Stimulated activated CD4-positive, alpha-beta T cell treated with anti-CD3 and anti-CD28 coated beads, Interleukin-2, amount 100 ng/mL, for 48 hours (primary cell): ENCODE measurements at regions not wholly inside any gene's neighbourhood (a gene's known extent, or its start where the extent isn't known, plus 50 kb on each side); places are given as distances from the start of the nearest gene placed in this dataset.
"Not testable (repeated sequence)": the region's sequence is repeated elsewhere in the genome, so short reads cannot be mapped to it uniquely, and the experiment has no call there.

Source experiments
- DNase-seq, 2 donors: peaks; one replicate each; pipeline ENCODE4 v3.0.0-alpha.2; 2020

DNA sequence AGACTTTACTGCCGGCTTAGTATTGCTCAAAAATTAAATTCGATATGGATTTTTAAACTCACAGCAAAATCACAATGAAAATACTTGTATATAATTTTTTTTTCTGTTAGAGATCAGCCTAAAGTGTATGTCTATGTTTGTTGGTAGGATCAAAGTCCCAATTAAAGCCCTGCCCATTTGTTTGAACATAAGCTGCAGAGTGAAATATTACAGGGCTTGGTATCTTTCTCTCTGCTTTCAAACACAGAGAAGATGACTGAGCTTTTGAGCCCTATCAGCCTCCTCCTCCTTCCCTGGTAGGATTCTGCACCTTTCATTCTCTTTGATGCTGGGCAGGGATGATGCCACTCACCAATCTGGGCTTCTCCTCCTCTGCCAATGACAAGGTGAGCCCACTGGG is 345.4 kb downstream of the PPP1R2C start:
- DNase-seq = no peak

DNA sequence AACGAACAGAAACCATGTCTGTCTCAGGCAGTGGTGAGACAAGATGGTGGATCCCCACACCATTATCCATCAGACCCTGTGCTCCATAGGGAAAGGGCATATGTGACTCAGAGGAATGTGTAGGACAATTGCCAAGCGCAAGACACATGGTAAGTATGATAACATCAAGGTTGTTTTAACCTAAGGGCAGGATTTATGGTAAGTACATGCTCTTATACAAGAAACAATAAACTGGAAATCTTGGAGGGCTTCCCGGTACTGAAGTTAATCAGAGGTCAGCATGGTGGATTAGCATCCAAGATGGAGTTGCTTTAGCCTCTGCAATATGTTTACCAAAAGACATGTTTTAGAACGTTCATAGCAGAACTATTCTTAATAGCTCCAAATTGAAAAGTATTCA is 355.0 kb downstream of the PPP1R2C start:
- DNase-seq = no peak

DNA sequence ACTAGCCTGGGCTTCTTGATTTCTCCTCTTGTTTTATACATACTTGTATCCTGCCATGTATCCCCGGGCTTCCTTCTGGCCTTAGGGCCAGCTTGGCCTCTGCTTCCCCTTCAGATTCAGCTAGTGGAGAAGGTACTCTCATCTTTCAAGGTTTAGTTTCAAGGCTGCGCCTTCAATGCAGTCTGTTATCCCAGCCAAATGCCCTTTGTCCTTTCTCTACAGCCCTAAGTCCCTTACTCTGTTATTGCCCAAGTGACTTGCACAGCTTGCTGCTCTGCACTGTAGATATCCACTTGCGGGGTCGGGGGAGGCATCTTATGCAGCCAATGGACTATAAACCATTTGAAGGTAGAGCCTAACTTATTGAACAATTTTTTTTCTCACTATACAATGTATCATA is 357.5 kb downstream of the PPP1R2C start:
- no peak for DNase-seq

DNA sequence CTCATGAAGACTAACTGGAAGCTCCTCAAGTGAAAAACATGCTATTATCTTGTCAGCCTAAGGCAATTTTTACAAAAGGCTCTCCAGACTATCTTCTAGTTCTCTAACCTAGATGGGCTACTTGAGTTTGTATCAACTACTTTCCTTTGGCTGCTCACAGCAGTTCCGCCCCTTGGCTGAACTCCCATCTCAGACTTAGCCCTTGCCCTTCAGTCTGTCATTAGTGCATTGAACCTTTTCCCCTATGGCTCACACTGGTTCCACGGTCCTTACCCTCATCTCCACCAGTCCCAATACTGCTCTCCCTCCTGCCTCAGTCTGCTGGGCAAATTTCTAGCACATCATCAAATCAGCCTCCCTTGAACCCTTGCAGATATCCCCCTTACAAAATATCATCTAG is 362.3 kb downstream of the PPP1R2C start:
- no peak for DNase-seq

DNA sequence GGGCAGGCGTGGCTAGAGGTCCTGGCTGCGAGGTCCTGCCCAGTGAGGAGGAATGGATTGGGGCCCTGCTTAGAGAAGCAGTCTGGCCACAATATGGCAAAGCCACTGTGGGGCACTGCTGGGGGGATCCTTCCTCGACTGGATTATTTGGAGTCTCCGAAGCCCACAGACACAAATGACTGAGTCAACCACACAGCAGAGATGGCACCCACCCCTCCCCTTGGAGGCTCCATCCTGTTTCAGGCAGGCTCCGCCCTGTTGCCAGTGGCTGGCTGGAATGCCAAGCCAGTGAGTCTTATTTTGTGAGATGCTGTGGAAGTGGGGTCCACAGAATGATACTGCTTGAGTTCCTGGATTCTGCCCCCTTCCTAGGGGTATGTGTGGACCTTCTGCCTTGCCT is 363.9 kb downstream of the PPP1R2C start:
- DNase-seq = no peak

DNA sequence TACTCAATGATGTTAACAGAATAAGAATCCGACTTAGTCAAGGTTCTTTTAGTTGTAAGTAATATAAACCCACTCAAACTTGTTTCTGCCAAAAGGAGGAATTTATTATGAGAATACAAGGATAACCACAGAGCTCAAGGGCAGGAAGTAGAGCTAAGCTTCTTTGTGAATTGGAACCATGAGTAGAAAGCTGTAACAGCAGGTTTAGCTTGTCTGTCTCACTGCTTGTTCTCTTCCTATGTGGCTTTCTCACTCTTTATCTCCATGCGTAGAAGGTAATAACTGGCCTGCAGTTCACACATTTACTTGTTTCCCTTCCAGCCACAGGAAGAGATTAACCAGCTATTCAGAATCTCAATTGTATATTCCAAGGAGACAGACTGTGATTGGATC is 378.3 kb downstream of the PPP1R2C start:
- no peak for DNase-seq

DNA sequence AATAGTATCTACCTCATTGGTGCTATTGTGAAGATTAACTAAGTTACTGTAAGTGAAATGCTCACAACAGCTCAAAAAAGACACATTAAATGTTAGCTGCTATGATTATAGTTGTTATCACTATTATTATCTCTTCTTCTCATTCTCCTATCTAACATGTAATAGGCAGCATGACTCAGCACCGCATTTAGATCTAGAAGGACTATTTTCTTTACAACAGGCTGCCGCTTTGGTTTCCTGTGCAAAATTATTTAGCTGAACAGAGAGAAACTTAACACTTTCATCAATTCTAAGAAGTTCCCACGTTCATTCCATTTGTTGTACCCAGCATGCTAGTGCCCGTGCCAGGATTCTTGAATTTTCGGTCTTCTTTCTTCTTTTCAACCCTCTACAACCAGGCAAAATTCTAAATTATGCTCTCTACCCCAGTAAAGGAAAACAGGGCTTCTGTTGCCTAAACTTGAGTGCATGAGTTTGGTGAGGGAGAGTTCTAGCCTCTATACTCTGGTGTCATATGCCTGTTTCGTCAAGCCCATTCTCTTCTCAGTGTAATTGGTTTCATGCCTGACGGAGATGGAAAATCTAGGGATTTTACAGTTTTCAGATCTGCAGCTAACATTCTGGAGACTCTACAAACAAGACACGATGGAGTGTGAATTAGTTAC is 378.9 kb downstream of the PPP1R2C start:
- no peak for DNase-seq

DNA sequence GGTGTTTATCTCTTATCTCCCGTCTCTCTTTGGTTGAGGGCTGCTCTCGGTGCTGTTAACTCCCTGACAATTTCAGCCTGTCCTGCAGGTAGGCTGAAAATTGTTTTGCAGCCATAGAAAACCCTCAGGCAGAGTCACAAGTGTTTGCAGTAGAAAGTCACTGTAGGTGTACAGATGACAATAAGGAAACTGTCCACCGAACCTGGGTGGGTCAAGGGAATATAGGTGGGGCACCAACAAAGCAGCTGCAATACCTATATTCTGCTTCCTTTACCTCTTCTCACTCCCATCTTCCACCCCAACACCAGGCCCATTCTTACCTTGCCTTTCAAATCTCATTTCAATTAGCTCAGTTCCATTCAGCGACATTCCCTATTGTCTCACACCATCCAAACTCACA is 381.8 kb downstream of the PPP1R2C start:
- DNase-seq = no peak

DNA sequence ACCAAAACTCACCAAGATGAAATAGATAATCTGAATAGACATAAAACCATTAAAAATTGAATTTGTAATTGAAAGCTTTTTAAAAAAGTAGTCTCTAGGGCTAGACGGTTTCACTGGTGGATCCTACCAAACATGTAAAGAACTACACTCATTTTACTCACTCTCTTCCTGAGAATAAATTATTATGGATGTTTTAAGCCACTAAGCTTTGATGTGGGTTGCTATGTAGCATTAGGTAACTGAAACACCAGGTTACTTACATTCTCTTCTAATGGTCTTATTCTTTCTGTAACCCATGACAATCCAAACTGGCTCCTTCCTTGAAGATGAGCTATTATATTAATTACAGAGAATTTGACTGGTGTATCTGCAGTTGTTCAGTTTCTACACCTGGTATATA is 385.1 kb downstream of the PPP1R2C start:
- no peak for DNase-seq

DNA sequence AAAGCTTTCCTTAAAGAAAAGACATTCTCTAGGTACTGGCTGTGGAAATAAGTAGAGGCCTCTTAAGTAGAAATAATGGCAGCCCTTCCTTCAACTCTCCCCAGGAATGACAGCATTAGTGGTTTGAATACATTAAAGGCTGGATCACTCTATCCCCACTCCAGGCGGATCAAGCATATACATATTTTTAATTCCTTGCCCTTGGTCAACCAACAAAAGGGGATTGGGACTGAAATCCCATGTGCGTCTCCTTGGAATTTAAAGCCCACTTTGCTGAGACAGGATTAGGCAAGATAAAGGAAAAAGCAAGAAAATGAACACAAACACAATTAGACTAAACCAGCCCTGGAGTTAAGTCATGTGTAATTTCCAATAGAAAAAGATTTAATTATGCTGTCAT is 391.3 kb downstream of the PPP1R2C start:
- no peak for DNase-seq

DNA sequence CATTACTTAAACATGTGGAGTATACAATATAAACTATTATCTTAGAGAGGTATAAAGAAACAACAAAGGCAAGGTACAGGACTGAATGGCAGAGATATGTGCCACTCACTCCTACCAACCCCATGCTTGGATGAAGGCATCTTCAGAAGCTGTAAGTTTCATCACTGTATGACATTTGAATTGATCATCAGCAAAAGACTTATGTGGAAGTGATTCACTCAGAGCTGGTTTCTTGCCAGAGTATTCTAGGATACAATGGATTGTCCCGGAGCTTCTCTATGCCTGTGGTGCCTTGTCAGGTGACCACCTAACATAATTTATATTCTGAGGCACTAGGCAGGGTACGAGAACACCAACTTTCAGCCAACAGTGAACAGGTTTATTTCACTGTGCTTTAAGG is 392.2 kb downstream of the PPP1R2C start:
- no peak for DNase-seq

DNA sequence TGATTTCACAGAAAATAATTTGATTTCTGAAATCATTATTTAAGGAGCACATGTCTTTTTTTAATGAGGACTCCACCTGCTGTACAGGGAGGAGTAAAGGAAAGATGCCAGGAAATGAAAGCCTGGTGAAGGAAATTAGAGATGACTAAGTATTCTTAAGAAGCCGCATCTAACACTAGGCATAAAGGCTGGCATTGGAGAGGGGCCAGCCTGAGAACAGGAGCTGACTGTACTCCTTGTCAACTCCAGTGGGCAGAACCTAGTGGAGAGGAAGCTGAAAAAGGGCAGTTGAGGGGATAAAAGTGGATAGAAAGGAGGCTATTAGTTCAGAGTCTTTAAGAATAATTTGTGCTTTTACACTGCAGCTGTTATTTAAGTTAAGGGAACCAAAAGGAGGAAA is 393.0 kb downstream of the PPP1R2C start:
- no peak for DNase-seq

DNA sequence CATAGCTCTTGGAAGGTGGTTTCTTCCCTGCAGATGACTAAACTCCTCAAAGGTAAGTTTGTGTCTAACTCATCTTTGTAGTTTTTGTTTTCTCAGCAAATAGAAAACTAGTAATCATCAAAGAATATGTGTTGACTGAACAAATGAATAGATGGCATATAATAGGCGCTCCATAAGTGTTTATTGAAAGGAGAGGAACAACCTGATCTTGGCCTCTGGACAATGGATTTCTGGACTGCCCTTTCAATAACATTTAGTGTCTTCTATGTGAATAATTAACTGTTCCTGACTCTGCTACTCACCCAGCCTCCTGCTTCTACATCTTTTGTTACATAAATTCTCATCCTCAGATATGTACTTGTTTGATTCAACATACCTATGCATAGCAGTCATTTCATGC is 399.1 kb downstream of the PPP1R2C start:
- DNase-seq = no peak

DNA sequence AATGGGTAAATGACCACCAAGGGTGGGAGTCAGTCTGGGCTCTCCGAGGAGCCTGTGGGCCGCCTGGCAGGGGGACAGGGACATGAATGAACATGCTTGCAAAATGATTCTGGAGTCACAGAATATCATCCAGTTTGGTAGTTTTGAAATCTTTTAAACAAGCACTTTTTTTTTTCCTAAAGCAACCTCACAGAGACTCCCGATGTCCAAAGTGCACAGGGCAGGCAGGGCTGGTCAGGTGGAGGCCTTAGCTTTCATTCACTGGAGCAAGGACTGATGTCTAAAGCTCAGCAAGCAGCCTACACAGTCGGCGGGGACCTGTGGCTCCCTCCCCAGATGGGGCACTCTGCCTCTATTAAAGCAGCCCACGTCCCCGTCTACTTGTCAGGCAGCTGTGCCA is 402.9 kb downstream of the PPP1R2C start:
- no peak for DNase-seq

DNA sequence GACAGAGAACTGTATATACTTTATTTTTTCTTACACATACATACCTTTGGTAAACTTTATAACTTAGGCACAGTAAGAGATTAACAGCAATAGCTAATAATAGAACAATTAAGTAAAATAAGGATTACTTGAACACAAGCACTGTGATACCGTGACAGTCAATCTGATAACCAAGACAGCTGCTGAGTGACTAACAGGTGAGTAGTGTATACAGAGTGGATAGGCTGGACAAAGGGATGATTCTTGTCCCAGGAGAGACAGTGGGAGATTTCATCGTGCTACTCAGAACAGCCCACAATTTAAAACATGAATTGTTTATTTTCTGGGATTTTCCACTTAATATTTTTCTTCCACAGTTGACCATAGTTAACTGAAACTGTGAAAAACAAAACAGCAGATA is 411.8 kb downstream of the PPP1R2C start:
- DNase-seq = no peak

DNA sequence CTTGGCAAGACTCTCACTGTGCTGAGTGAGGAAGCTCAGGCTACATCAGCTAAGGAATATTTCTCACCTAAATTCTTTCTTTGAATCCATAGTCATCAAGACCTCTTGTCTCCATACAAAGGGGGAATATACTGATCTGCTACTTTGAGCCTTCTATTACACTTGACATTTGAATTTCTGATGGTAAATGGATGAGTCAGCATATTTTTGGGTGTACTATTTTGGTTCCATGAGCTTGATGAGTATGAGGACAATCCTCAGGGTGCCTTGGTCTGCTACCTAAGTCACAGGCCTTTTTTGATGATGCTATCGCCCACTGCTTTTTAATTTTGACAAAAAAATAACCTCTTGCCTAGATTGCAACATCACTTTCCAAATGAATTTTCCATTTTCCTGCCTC is 415.7 kb downstream of the PPP1R2C start:
- DNase-seq = no peak

DNA sequence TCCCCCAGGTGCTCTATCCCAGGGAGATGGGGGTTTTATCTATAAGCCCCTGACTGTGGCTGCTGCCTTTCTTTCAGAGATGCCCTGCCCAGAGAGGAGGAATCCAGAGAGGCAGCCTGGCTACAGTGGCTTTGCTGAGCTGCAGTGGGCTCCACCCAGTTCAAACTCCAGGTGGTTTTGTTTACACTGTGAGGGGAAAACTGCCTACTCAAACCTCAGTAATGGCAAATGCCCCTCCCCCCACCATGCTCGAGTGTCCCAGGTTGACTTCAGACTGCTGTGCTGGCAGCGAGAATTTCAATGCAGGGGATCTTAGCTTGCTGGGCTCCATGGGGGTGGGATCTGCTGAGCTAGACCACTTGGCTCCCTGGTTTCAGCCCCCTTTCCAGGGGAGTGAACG is 419.6 kb upstream of the CASK start:
- DNase-seq = not testable (repeated sequence)
